ENCODE measurements at regions not wholly inside any gene's neighbourhood (a gene's known extent, or its start where the extent isn't known, plus 50 kb on each side); places are given as distances from the start of the nearest gene placed in this dataset.

DNA sequence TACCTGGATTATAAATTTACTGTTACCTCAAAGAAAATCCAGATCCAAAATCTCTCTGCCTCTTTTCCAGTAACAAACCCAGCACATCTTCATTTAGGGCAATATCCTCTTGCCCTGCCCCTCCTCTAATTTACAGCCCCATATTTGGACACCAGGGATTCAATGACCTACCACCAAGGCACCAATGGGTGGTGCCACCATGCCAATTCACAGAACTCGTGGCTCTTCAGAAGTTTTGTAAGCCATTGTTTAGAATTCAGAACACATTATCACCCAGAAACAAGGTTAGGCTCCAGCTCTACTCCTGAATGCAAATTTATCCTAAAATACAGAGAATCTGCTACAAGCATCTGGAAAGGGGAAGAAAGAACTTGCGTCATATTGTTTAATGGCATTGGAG is 67.8 kb upstream of the SASH1 start:
- Histone ChIP-seq H3K9me3 (ENCODE audit: control insufficient read depth in 2 of 3, insufficient read depth in 1 of 3, low read length in 3 of 3) (no peaks in the 10 kb centered on the region), H3K9ac (ENCODE audit: low read length in 3 of 3) (no peak overlapping the region), H3K4me3 (ENCODE audit: low read length in 3 of 3) (no peak overlapping the region), H3K36me3 (ENCODE audit: control insufficient read depth in 2 of 3, insufficient read depth in 3 of 3, low read length in 3 of 3) (no peaks in the 10 kb centered on the region), H3K27ac (ENCODE audit: low read depth in 2 of 2, low read length in 2 of 2) (no peak overlapping the region), H3K27me3 (ENCODE audit: control insufficient read depth, insufficient read depth, low read length) (no peaks in the 10 kb centered on the region), H3K4me1 (ENCODE audit: control insufficient read depth in 2 of 3, insufficient read depth in 2 of 3, low read depth in 1 of 3, low read length in 3 of 3) (no peaks in the 10 kb centered on the region)
- intact Hi-C loops (cut with DNase I), result no loop called here
- DNase-seq (no peak), FAIRE-seq (no peak)
- TF ChIP-seq, protein P1, sequence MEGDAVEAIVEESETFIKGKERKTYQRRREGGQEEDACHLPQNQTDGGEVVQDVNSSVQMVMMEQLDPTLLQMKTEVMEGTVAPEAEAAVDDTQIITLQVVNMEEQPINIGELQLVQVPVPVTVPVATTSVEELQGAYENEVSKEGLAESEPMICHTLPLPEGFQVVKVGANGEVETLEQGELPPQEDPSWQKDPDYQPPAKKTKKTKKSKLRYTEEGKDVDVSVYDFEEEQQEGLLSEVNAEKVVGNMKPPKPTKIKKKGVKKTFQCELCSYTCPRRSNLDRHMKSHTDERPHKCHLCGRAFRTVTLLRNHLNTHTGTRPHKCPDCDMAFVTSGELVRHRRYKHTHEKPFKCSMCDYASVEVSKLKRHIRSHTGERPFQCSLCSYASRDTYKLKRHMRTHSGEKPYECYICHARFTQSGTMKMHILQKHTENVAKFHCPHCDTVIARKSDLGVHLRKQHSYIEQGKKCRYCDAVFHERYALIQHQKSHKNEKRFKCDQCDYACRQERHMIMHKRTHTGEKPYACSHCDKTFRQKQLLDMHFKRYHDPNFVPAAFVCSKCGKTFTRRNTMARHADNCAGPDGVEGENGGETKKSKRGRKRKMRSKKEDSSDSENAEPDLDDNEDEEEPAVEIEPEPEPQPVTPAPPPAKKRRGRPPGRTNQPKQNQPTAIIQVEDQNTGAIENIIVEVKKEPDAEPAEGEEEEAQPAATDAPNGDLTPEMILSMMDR (IDR thresholded peaks at IDR 0.05; ENCODE audit: borderline replicate concordance, extremely low read depth, insufficient read depth), result no peak

DNA sequence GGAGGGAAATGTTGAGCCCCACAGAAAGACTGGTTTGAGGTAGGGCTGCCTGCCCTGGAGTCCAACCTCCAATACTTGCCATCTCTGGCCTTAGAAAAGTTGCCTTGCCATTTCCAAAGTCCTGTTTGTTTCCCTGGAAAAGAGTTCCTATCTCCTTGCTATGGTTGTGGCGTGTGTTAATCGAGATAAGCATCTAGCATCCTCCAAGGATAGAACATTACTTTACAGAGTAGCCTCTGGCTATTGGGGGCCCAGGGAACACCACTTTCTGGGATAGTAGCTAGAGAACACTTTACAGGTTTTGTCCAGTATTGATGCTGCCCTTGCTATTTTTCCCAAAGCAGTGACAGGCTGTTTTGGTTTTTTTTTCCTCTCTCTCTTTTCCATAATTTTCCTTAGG is 57.4 kb upstream of the SASH1 start:
- DNase-seq (no peak), FAIRE-seq (no peak)
- intact Hi-C loops (cut with DNase I), result no loop called here
- Histone ChIP-seq H3K9ac (ENCODE audit: low read length in 3 of 3) (no peak overlapping the region), H3K4me1 (ENCODE audit: control insufficient read depth in 2 of 3, insufficient read depth in 2 of 3, low read depth in 1 of 3, low read length in 3 of 3) (no peaks in the 10 kb centered on the region), H3K27me3 (ENCODE audit: control insufficient read depth, insufficient read depth, low read length) (no peaks in the 10 kb centered on the region), H3K36me3 (ENCODE audit: control insufficient read depth in 2 of 3, insufficient read depth in 3 of 3, low read length in 3 of 3) (no peaks in the 10 kb centered on the region), H3K27ac (ENCODE audit: low read depth in 2 of 2, low read length in 2 of 2) (no peak overlapping the region), H3K9me3 (ENCODE audit: control insufficient read depth in 2 of 3, insufficient read depth in 1 of 3, low read length in 3 of 3) (no peaks in the 10 kb centered on the region), H3K4me3 (ENCODE audit: low read length in 3 of 3) (no peak overlapping the region)
- TF ChIP-seq, protein P1 (IDR thresholded peaks at IDR 0.05; ENCODE audit: borderline replicate concordance, extremely low read depth, insufficient read depth), result no peak

DNA sequence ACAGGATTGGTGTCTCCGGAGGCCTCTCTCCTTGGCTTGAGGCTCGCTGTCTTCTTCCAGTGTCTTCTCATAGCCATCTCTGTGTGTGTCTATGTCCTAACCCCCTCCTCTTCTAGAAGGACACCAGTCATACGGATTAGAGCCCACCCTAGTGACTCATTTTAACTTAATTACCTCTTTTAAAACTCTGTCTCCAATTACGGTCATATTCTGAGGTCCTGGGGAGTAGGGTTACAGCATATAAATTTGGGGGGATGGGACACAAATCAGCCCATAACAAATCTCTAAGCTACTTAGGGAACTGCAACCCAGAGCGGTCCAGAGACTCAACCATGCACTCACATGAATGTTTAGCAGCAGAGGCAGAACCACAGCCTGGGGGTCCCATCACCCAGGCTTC is 56.1 kb upstream of the SASH1 start:
- Histone ChIP-seq H3K9ac (ENCODE audit: low read length in 3 of 3) (no peak overlapping the region), H3K4me1 (ENCODE audit: control insufficient read depth in 2 of 3, insufficient read depth in 2 of 3, low read depth in 1 of 3, low read length in 3 of 3) (no peaks in the 10 kb centered on the region), H3K27ac (ENCODE audit: low read depth in 2 of 2, low read length in 2 of 2) (no peak overlapping the region), H3K9me3 (ENCODE audit: control insufficient read depth in 2 of 3, insufficient read depth in 1 of 3, low read length in 3 of 3) (no peaks in the 10 kb centered on the region), H3K36me3 (ENCODE audit: control insufficient read depth in 2 of 3, insufficient read depth in 3 of 3, low read length in 3 of 3) (no peaks in the 10 kb centered on the region), H3K27me3 (ENCODE audit: control insufficient read depth, insufficient read depth, low read length) (no peaks in the 10 kb centered on the region), H3K4me3 (ENCODE audit: low read length in 3 of 3) (no peak overlapping the region)
- DNase-seq (no peak), FAIRE-seq (no peak)
- intact Hi-C loops (cut with DNase I), result no loop called here
- TF ChIP-seq, protein P1 (IDR thresholded peaks at IDR 0.05; ENCODE audit: borderline replicate concordance, extremely low read depth, insufficient read depth), result no peak

DNA sequence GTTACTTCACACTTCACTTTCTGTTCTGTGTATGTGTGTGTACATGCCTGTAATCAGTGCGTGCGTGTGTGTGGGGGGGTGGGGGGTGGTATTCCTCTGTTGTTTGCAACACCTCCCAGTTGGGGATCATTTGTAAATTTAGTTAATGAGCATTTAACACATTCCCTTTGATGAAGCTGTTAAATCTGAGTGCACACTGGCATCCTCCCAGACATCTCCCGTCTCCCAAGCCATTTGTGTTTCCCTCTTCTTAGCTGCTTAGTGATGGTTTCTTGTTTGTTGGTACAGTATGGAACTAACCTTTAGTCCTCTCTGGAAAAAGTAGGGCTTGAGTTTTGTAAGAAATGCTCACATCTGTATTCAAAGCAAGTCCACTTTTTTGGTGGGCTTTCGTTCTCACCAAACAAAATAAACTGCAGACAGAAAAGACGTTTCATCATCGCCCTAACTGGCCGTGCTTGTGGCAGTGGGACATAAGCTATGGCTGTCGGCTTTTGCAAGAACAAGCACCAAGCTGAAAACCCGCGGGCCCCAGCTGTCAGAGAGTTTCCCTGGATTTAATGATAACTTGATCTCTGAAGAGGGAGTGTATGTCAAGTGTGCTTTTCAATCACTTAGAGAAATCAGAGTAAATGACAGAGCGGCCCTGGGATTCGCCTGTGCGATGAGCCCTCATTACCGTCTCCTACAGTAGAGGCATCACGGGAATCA is 54.9 kb upstream of the SASH1 start:
- Histone ChIP-seq H3K27me3 (ENCODE audit: control insufficient read depth, insufficient read depth, low read length) (no peaks in the 10 kb centered on the region), H3K36me3 (ENCODE audit: control insufficient read depth in 2 of 3, insufficient read depth in 3 of 3, low read length in 3 of 3) (no peaks in the 10 kb centered on the region), H3K27ac (ENCODE audit: low read depth in 2 of 2, low read length in 2 of 2) (no peak overlapping the region), H3K9me3 (ENCODE audit: control insufficient read depth in 2 of 3, insufficient read depth in 1 of 3, low read length in 3 of 3) (no peaks in the 10 kb centered on the region), H3K4me1 (ENCODE audit: control insufficient read depth in 2 of 3, insufficient read depth in 2 of 3, low read depth in 1 of 3, low read length in 3 of 3) (no peaks in the 10 kb centered on the region), H3K9ac (ENCODE audit: low read length in 3 of 3) (no peak overlapping the region), H3K4me3 (ENCODE audit: low read length in 3 of 3) (no peak overlapping the region)
- no peak for DNase-seq
- TF ChIP-seq, protein P1 (IDR thresholded peaks at IDR 0.05; ENCODE audit: borderline replicate concordance, extremely low read depth, insufficient read depth), result no peak
- intact Hi-C loops (cut with DNase I), result no loop called here
- no peak for FAIRE-seq

All from kidney (tissue), 13 donors.